ENCODE measurements at regions not wholly inside any gene's neighbourhood (a gene's known extent, or its start where the extent isn't known, plus 50 kb on each side); places are given as distances from the start of the nearest gene placed in this dataset.
"Not testable (repeated sequence)": the region's sequence is repeated elsewhere in the genome, so short reads cannot be mapped to it uniquely, and the experiment has no call there.

DNA sequence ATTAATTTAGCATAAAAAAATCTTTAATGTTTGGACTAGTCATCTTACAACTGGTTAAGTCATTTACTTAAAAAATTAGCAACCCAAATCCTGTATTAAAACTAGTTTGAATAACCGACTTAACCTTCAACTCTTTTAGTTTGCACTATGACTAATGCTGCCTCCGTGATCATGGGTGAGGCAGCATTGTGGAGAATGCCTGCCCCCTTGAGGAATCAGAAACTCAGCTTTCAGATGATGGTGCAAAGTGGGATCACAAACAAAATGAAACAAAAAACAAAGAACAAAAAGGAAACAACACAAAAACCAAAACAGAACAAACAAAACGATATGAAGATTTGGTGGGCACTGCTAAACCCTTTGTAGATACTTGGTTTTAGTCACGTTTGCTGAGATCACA, 127.0 kb upstream of the PALM2AKAP2 start:
- 33 to 43% methylated on average over 4 of the region's 4 CpGs for WGBS, 2 donors
- TF ChIP-seq EP300 (IDR thresholded peaks at IDR 0.05) (no peak), POLR2A (IDR thresholded peaks at IDR 0.05) (no peak), POLR2AphosphoS5 (IDR thresholded peaks at IDR 0.05) (no peak)
- TF ChIP-seq, protein P1, sequence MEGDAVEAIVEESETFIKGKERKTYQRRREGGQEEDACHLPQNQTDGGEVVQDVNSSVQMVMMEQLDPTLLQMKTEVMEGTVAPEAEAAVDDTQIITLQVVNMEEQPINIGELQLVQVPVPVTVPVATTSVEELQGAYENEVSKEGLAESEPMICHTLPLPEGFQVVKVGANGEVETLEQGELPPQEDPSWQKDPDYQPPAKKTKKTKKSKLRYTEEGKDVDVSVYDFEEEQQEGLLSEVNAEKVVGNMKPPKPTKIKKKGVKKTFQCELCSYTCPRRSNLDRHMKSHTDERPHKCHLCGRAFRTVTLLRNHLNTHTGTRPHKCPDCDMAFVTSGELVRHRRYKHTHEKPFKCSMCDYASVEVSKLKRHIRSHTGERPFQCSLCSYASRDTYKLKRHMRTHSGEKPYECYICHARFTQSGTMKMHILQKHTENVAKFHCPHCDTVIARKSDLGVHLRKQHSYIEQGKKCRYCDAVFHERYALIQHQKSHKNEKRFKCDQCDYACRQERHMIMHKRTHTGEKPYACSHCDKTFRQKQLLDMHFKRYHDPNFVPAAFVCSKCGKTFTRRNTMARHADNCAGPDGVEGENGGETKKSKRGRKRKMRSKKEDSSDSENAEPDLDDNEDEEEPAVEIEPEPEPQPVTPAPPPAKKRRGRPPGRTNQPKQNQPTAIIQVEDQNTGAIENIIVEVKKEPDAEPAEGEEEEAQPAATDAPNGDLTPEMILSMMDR (IDR thresholded peaks at IDR 0.05) = peak in 1 of 6 experiments; percentile 9
- H3K36me3 ChIP-seq = no peaks in the 10 kb centered on the region
- no peaks in the 10 kb centered on the region for H3K27me3 ChIP-seq
- no peaks in the 10 kb centered on the region for H3K4me1 ChIP-seq
- no peak overlapping the region for H3K27ac ChIP-seq
- ATAC-seq (ENCODE audit: low FRiP score in 2 of 2) = peak in 1 of 2 donors; percentile 60
- no peak for DNase-seq
- H3K9me3 ChIP-seq = no peaks in the 10 kb centered on the region
- no peak overlapping the region for H3K4me3 ChIP-seq

DNA sequence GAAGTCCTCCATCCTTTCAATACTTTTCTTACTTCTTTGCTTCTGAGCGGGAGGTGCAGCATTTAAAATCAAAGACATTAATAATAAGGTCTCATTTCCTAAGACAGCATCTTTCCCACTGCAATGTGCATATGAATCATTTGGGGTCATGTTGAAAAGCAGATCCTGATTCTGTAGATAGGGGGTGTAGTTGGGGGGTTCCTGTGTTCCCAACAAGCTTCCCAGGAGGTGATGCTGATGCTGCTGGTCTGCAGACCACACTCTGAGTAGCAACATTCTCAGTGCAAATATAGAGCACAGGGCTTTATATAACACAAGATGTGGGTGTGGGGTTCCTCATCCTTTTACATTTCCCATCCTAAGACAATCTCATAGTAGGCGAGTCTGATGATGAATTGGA, 126.5 kb upstream of the PALM2AKAP2 start:
- Histone ChIP-seq H3K36me3 (no peaks in the 10 kb centered on the region), H3K9me3 (no peaks in the 10 kb centered on the region), H3K4me1 (no peaks in the 10 kb centered on the region), H3K4me3 (no peak overlapping the region), H3K27ac (no peak overlapping the region), H3K27me3 (no peaks in the 10 kb centered on the region)
- TF ChIP-seq, protein P1 (IDR thresholded peaks at IDR 0.05) = no peak
- TF ChIP-seq POLR2A (IDR thresholded peaks at IDR 0.05) (no peak), EP300 (IDR thresholded peaks at IDR 0.05) (no peak), POLR2AphosphoS5 (IDR thresholded peaks at IDR 0.05) (no peak)
- DNase-seq = no peak
- ATAC-seq (ENCODE audit: low FRiP score in 2 of 2) = no peak
- 81 to 82% methylated on average over 2 of the region's 2 CpGs for WGBS, 2 donors

DNA sequence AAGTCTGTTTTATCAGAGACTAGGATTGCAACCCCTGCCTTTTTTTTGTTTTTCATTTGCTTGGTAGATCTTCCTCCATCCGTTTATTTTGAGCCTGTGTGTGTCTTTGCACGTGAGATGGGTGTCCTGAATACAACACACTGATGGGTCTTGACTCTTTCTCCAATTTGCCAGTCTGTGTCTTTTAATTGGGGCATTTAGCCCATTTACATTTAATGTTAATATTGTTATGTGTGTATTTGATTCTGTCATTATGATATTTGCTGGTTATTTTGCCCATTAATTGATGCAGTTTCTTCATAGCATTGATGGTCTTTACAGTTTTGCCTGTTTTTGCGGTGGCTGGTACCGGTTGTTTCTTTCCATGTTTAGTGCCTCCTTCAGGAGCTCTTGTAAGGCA, 116.0 kb upstream of the PALM2AKAP2 start:
- not testable (repeated sequence) for H3K9me3 ChIP-seq; H3K4me1 ChIP-seq; H3K4me3 ChIP-seq; H3K36me3 ChIP-seq; H3K27me3 ChIP-seq; ATAC-seq (ENCODE audit: low FRiP score in 2 of 2); DNase-seq; H3K27ac ChIP-seq
- 83 to 87% methylated on average over 4 of the region's 4 CpGs for WGBS, 2 donors

DNA sequence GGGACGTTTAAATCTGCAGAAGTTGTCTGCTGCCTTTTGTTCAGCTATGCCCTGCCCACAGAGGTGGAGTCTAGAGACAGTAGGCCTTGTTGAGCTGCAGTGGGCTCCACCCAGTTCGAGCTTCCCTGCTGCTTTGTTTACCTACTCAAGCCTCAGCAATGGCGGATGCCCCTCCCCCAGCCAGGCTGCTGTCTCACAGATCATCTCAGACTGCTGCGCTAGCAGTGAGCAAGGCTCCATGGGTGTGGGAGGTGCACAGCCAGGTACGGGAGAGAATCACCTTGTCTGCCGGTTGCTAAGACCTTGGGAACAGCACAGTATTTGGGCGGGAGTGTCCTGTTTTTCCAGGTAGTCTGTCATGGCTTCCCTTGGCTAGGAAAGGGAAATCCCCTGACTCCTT, 114.3 kb upstream of the PALM2AKAP2 start:
- ATAC-seq (ENCODE audit: low FRiP score in 2 of 2) = not testable (repeated sequence)

DNA sequence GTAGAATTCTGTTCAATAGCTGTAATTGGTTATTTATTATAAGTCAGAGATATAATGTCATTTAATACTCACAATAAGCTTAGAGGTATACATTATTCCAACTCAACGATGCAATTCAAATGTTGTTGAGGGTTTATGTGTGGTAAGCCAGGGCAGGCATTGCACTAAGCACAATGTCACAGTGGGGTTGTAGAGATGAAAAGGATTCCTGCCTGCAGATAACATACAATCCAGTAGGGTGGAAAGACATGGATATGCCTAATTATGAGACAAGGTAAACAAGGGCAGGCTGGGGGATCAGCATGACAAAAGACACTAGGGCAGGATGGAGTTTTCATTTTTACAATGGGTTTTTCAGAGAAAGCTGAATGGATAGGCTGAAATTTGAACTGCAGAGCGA, 98.7 kb upstream of the PALM2AKAP2 start:
- Histone ChIP-seq H3K4me3 (no peak overlapping the region), H3K4me1 (no peaks in the 10 kb centered on the region), H3K36me3 (no peaks in the 10 kb centered on the region), H3K9me3 (no peaks in the 10 kb centered on the region), H3K27me3 (no peaks in the 10 kb centered on the region), H3K27ac (no peak overlapping the region)
- no peak for DNase-seq
- ATAC-seq (ENCODE audit: low FRiP score in 2 of 2) = no peak
- TF ChIP-seq POLR2AphosphoS5 (IDR thresholded peaks at IDR 0.05) = no peak
- TF ChIP-seq, protein P1 (IDR thresholded peaks at IDR 0.05) = no peak
- TF ChIP-seq EP300 (IDR thresholded peaks at IDR 0.05) = no peak
- no peak for TF ChIP-seq POLR2A (IDR thresholded peaks at IDR 0.05)
- WGBS, 2 donors = 66 to 81% methylated on average over 2 of the region's 2 CpGs

More for the DNA sequence above, 114.3 kb upstream of the PALM2AKAP2 start:
- H3K27ac ChIP-seq, H3K36me3 ChIP-seq, H3K4me1 ChIP-seq, H3K27me3 ChIP-seq, H3K9me3 ChIP-seq, H3K4me3 ChIP-seq, DNase-seq: not testable (repeated sequence)
- WGBS, 2 donors = 80 to 100% methylated on average over 1 to 7 of the region's 7 CpGs

DNA sequence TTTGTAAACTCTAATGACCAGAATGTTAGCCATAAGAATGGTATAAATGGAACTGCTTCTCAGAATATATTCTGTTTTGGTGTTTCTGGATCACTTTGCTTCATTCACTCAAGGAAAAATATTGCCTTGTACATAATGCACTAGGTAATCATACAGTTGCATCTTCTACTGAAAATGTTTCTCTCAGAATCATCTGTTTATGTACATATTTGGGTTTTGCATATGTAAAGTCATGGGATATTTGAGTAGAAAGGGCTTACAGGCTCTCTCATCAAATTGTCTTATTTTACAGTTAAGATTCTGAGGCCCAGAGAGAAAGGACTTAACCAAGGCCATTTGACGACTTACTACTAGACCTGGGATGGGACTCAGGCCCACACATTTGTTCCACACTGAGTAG, 97.8 kb upstream of the PALM2AKAP2 start:
- WGBS, 2 donors = 50 to 64% methylated on average over 1 of the region's 1 CpG
- Histone ChIP-seq H3K36me3 (no peaks in the 10 kb centered on the region), H3K9me3 (no peaks in the 10 kb centered on the region), H3K27ac (no peak overlapping the region), H3K4me1 (no peaks in the 10 kb centered on the region), H3K27me3 (no peaks in the 10 kb centered on the region), H3K4me3 (no peak overlapping the region)
- no peak for DNase-seq
- TF ChIP-seq, protein P1 (IDR thresholded peaks at IDR 0.05) = no peak
- no peak for TF ChIP-seq EP300 (IDR thresholded peaks at IDR 0.05)
- TF ChIP-seq POLR2A (IDR thresholded peaks at IDR 0.05) = no peak
- TF ChIP-seq POLR2AphosphoS5 (IDR thresholded peaks at IDR 0.05) = no peak
- ATAC-seq (ENCODE audit: low FRiP score in 2 of 2) = no peak
